ENCODE measurements at regions not wholly inside any gene's neighbourhood (a gene's known extent, or its start where the extent isn't known, plus 50 kb on each side); places are given as distances from the start of the nearest gene placed in this dataset.

GRCh38 chr5:167570431-167570830 lies 721.0 kb upstream of the WWC1 start:
- TF ChIP-seq CTCF (IDR thresholded peaks at IDR 0.05; ENCODE audit: insufficient read depth, low read length, poor library complexity, severe bottlenecking) (no peak), EZH2phosphoT487 (conservative IDR thresholded peaks at IDR 0.05; ENCODE audit: low read length) (no peak)

All from SU-DHL-6 (cell line).